ENCODE measurements at regions not wholly inside any gene's neighbourhood (a gene's known extent, or its start where the extent isn't known, plus 50 kb on each side); places are given as distances from the start of the nearest gene placed in this dataset.

- TF ChIP-seq CTCF (IDR thresholded peaks at IDR 0.05) = no peak
- no peak for TF ChIP-seq POLR2A (IDR thresholded peaks at IDR 0.05)
- no peak for TF ChIP-seq POLR2AphosphoS5 (IDR thresholded peaks at IDR 0.05)
Measured at GRCh38 chr9:23552876-23553601, 273.0 kb downstream of the ELAVL2 start.

Measured in prostate gland (tissue), 2 donors.